ENCODE measurements at regions not wholly inside any gene's neighbourhood (a gene's known extent, or its start where the extent isn't known, plus 50 kb on each side); places are given as distances from the start of the nearest gene placed in this dataset.

DNA sequence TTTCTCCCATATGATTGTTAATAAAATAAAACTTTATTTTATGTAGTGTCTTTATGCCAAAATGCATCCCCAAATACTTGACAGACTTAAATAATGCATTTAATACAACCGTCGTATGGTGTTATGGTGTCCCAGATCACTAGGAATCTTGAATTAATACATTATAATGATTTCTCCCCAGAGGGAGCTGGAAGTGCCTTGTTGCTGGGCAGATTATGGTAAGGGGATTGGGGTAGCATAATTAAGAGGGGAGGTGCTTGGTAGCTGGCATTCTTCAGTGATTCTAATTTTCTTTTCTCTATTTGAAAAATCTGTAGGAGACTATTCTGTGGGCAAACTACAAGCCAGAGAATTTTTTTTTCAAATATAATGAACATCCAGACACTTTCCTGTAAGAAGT is 1043.7 kb downstream of the ADGRL2 start:
- TF ChIP-seq, protein P1, sequence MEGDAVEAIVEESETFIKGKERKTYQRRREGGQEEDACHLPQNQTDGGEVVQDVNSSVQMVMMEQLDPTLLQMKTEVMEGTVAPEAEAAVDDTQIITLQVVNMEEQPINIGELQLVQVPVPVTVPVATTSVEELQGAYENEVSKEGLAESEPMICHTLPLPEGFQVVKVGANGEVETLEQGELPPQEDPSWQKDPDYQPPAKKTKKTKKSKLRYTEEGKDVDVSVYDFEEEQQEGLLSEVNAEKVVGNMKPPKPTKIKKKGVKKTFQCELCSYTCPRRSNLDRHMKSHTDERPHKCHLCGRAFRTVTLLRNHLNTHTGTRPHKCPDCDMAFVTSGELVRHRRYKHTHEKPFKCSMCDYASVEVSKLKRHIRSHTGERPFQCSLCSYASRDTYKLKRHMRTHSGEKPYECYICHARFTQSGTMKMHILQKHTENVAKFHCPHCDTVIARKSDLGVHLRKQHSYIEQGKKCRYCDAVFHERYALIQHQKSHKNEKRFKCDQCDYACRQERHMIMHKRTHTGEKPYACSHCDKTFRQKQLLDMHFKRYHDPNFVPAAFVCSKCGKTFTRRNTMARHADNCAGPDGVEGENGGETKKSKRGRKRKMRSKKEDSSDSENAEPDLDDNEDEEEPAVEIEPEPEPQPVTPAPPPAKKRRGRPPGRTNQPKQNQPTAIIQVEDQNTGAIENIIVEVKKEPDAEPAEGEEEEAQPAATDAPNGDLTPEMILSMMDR (IDR thresholded peaks at IDR 0.05; ENCODE audit: low read depth, low read length): no peak
- no peak for TF ChIP-seq POLR2A (IDR thresholded peaks at IDR 0.05; ENCODE audit: extremely low read depth, insufficient read length)

Data from NB4 (cell line).